Activated T-cell treated with anti-CD3 and anti-CD28 coated beads, Interleukin-2, amount 50 U/mL, for 72 hours (primary cell): ENCODE measurements at regions not wholly inside any gene's neighbourhood (a gene's known extent, or its start where the extent isn't known, plus 50 kb on each side); places are given as distances from the start of the nearest gene placed in this dataset.
"Not testable (repeated sequence)": the region's sequence is repeated elsewhere in the genome, so short reads cannot be mapped to it uniquely, and the experiment has no call there.

Source experiments
- ATAC-seq, 2 donors: fragments of 150-1000 bp; cut with Tn5 transposase; replicated peaks in 1 of 2; 2 replicates each; pipeline ENCODE4 v1.10.0; 2021; ENCODE audit warnings: moderate library complexity in 2 of 2, mild to moderate bottlenecking in 1 of 2
- DNase-seq, 2 donors: peaks; one replicate each; pipeline ENCODE4 v3.0.0; 2021 to 2022; ENCODE audit warnings: mixed read lengths in 1 of 2
- H3K27ac Mint-ChIP-seq: one replicate; pipeline ENCODE4 v1.8.0; 2022; ENCODE audit warnings: mild to moderate bottlenecking, moderate library complexity, mixed read lengths
- H3K27me3 Mint-ChIP-seq: one replicate; pipeline ENCODE4 v1.8.0; 2022; ENCODE audit warnings: low read depth, mixed read lengths
- H3K36me3 Mint-ChIP-seq, 2 donors: one replicate each; pipeline ENCODE4 v1.8.0; 2022; ENCODE audit warnings: mixed read lengths in 2 of 2, mild to moderate bottlenecking in 1 of 2; ENCODE audit not compliant: insufficient read depth in 2 of 2
- H3K4me1 Mint-ChIP-seq: one replicate; pipeline ENCODE4 v1.8.0; 2022; ENCODE audit warnings: low read depth, mixed read lengths
- H3K4me3 Mint-ChIP-seq, 2 donors: one replicate each; pipeline ENCODE4 v1.8.0; 2022; ENCODE audit warnings: mild to moderate bottlenecking in 2 of 2, mixed read lengths in 2 of 2, moderate library complexity in 2 of 2
- H3K9me3 Mint-ChIP-seq, 2 donors: one replicate each; pipeline ENCODE4 v1.8.0; 2022; ENCODE audit warnings: mixed read lengths in 2 of 2

- H3K27me3 Mint-ChIP-seq: no peaks in the 10 kb centered on the region
- peaks cover 0 to 1% of the 10 kb centered on the region in 2 donors for H3K9me3 Mint-ChIP-seq
- no peaks in the 10 kb centered on the region for H3K36me3 Mint-ChIP-seq
- DNase-seq: no peak
- no peaks in the 10 kb centered on the region for H3K4me1 Mint-ChIP-seq
- no peak for ATAC-seq
- H3K4me3 Mint-ChIP-seq: no peak overlapping the region
- H3K27ac Mint-ChIP-seq: no peak overlapping the region
Measured at GRCh38 chr12:105637470-105637869, 307.0 kb downstream of the C12orf75 start.

- Mint-ChIP-seq H3K36me3 (no peaks in the 10 kb centered on the region), H3K27me3 (no peaks in the 10 kb centered on the region), H3K9me3 (peaks cover 0 to 1% of the 10 kb centered on the region in 2 donors), H3K4me1 (no peaks in the 10 kb centered on the region), H3K27ac (no peak overlapping the region), H3K4me3 (no peak overlapping the region)
- ATAC-seq (no peak), DNase-seq (no peak)
Measured at GRCh38 chr12:105640761-105641160, 310.3 kb downstream of the C12orf75 start.

- Mint-ChIP-seq H3K9me3 (peaks cover 0 to 1% of the 10 kb centered on the region in 2 donors), H3K27me3 (no peaks in the 10 kb centered on the region), H3K27ac (no peak overlapping the region), H3K4me3 (no peak overlapping the region), H3K4me1 (no peaks in the 10 kb centered on the region), H3K36me3 (no peaks in the 10 kb centered on the region)
- DNase-seq (no peak), ATAC-seq (no peak)
Measured at GRCh38 chr12:105641749-105642148, 311.3 kb downstream of the C12orf75 start.

GRCh38 chr12:105644770-105645169 is 314.3 kb downstream of the C12orf75 start:
- DNase-seq (no peak), ATAC-seq (no peak)
- Mint-ChIP-seq H3K4me1 (no peaks in the 10 kb centered on the region), H3K9me3 (peaks cover 3 to 6% of the 10 kb centered on the region in 2 donors), H3K36me3 (no peaks in the 10 kb centered on the region), H3K27ac (no peak overlapping the region), H3K27me3 (no peaks in the 10 kb centered on the region), H3K4me3 (no peak overlapping the region)

GRCh38 chr12:105654606-105655005 is 324.1 kb downstream of the C12orf75 start:
- Mint-ChIP-seq H3K27ac (no peak overlapping the region), H3K27me3 (no peaks in the 10 kb centered on the region), H3K9me3 (peaks cover 3 to 4% of the 10 kb centered on the region in 2 donors)

GRCh38 chr12:105658389-105658788 is 327.9 kb downstream of the C12orf75 start:
- peaks cover under 1 to 3% of the 10 kb centered on the region in 2 donors for H3K9me3 Mint-ChIP-seq
- no peak overlapping the region for H3K4me3 Mint-ChIP-seq
- DNase-seq (no peak), ATAC-seq (no peak)
- no peaks in the 10 kb centered on the region for H3K4me1 Mint-ChIP-seq
- H3K36me3 Mint-ChIP-seq: no peaks in the 10 kb centered on the region
- no peaks in the 10 kb centered on the region for H3K27me3 Mint-ChIP-seq
- no peak overlapping the region for H3K27ac Mint-ChIP-seq

More at GRCh38 chr12:105654606-105655005, 324.1 kb downstream of the C12orf75 start:
- no peaks in the 10 kb centered on the region for H3K4me1 Mint-ChIP-seq
- no peak for ATAC-seq
- DNase-seq: no peak
- H3K4me3 Mint-ChIP-seq: no peak overlapping the region
- no peaks in the 10 kb centered on the region for H3K36me3 Mint-ChIP-seq

GRCh38 chr12:105659355-105660075 is 329.0 kb downstream of the C12orf75 start:
- no peak for DNase-seq
- no peak for ATAC-seq
- no peaks in the 10 kb centered on the region for H3K27me3 Mint-ChIP-seq
- no peaks in the 10 kb centered on the region for H3K4me1 Mint-ChIP-seq
- H3K36me3 Mint-ChIP-seq: no peaks in the 10 kb centered on the region
- H3K27ac Mint-ChIP-seq: no peak overlapping the region
- H3K4me3 Mint-ChIP-seq: no peak overlapping the region
- H3K9me3 Mint-ChIP-seq: peaks cover 0 to 3% of the 10 kb centered on the region in 2 donors

- H3K4me1 Mint-ChIP-seq, H3K36me3 Mint-ChIP-seq, H3K4me3 Mint-ChIP-seq, H3K9me3 Mint-ChIP-seq, H3K27ac Mint-ChIP-seq, H3K27me3 Mint-ChIP-seq, DNase-seq, ATAC-seq: not testable (repeated sequence)
Measured at GRCh38 chr12:105664765-105665164, 334.3 kb downstream of the C12orf75 start.

GRCh38 chr12:105665366-105665765 is 334.9 kb downstream of the C12orf75 start:
- H3K27ac Mint-ChIP-seq: no peak overlapping the region
- no peak for ATAC-seq
- H3K9me3 Mint-ChIP-seq: peaks cover 0 to 3% of the 10 kb centered on the region in 2 donors

GRCh38 chr12:105667973-105668743 is 337.7 kb downstream of the C12orf75 start:
- no peak for DNase-seq

More at GRCh38 chr12:105665366-105665765, 334.9 kb downstream of the C12orf75 start:
- no peak for DNase-seq
- Mint-ChIP-seq H3K4me1 (no peaks in the 10 kb centered on the region), H3K27me3 (peaks cover 8% of the 10 kb centered on the region), H3K4me3 (no peak overlapping the region), H3K36me3 (no peaks in the 10 kb centered on the region)

GRCh38 chr12:105670672-105671071 is 340.2 kb downstream of the C12orf75 start:
- H3K4me3 Mint-ChIP-seq: no peak overlapping the region
- no peaks in the 10 kb centered on the region for H3K4me1 Mint-ChIP-seq
- no peak for ATAC-seq
- peaks cover 8% of the 10 kb centered on the region for H3K27me3 Mint-ChIP-seq
- peaks cover 0 to 4% of the 10 kb centered on the region in 2 donors for H3K9me3 Mint-ChIP-seq
- no peaks in the 10 kb centered on the region for H3K36me3 Mint-ChIP-seq
- no peak overlapping the region for H3K27ac Mint-ChIP-seq
- no peak for DNase-seq

More at GRCh38 chr12:105667973-105668743, 337.7 kb downstream of the C12orf75 start:
- peaks cover 8% of the 10 kb centered on the region for H3K27me3 Mint-ChIP-seq
- no peak overlapping the region for H3K4me3 Mint-ChIP-seq
- H3K36me3 Mint-ChIP-seq: no peaks in the 10 kb centered on the region
- H3K4me1 Mint-ChIP-seq: no peaks in the 10 kb centered on the region
- no peak for ATAC-seq
- no peak overlapping the region for H3K27ac Mint-ChIP-seq
- peaks cover 0 to 2% of the 10 kb centered on the region in 2 donors for H3K9me3 Mint-ChIP-seq

GRCh38 chr12:105671720-105672119 is 341.2 kb downstream of the C12orf75 start:
- Mint-ChIP-seq H3K27ac (no peak overlapping the region), H3K4me3 (no peak overlapping the region), H3K9me3 (peaks cover 0 to 4% of the 10 kb centered on the region in 2 donors), H3K4me1 (no peaks in the 10 kb centered on the region), H3K27me3 (peaks cover 8% of the 10 kb centered on the region), H3K36me3 (no peaks in the 10 kb centered on the region)
- DNase-seq (no peak), ATAC-seq (no peak)

GRCh38 chr12:105672121-105672975 is 341.9 kb downstream of the C12orf75 start:
- no peak overlapping the region for H3K27ac Mint-ChIP-seq
- H3K27me3 Mint-ChIP-seq: peaks cover 8% of the 10 kb centered on the region
- H3K9me3 Mint-ChIP-seq: peaks cover 0 to 4% of the 10 kb centered on the region in 2 donors
- H3K36me3 Mint-ChIP-seq: no peaks in the 10 kb centered on the region
- ATAC-seq (no peak), DNase-seq (no peak)
- no peak overlapping the region for H3K4me3 Mint-ChIP-seq
- no peaks in the 10 kb centered on the region for H3K4me1 Mint-ChIP-seq
